ENCODE measurements at regions not wholly inside any gene's neighbourhood (a gene's known extent, or its start where the extent isn't known, plus 50 kb on each side); places are given as distances from the start of the nearest gene placed in this dataset.

DNA sequence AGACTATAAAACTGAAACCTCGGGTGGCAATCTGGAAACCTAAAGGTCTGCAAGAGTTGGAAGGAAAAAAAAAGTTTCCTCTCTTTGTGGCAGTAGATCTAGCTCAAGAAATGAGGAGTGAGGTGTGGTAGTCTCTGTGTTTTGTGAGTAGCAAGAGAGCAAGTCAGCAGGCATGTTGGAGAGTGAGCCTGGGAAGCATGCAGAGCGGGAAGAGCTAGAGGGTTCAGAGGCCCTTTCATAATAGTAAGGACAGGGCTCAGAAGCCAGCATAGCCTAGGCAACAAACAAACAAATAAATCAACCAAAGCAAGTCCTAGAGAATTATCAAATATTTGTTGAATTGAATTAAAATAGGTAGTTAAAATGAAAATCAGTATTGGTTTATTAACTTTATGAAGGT lies 189.7 kb upstream of the CBLB start:
- DNase-seq (ENCODE audit: low spot score) = no peak

DNA sequence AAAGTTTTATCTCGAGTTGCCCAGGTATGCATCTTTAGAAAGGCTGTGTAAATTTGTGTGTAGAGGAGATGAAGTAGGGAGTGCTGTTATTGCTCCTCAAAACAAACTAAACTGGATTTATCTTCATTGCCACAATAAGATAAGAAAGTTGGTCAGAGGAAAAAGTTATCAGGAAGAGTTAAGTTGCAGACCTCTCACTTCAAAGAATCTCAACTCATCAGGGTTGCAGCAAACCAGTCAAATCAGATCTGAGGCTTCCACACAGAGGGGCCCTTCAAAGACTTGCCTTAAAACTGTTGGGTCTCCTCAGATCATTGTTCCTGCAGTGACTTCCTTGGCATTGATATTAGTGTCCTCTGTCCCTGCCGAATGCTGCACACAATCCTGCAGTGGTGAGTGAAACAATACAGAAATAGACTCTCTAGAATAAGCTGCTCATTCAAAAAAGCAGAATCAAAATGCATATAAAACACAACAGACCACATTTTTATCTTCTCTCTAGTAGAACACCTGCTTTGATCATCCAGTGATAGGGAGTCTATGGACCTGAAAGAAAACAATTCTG lies 191.2 kb upstream of the CBLB start:
- Histone ChIP-seq H3K14ac (ENCODE audit: low read length) (no peak overlapping the region), H3K23ac (ENCODE audit: low read depth, low read length, poor library complexity) (no peak overlapping the region), H3K36me3 (replicated peaks in 1 of 2; ENCODE audit: control insufficient read depth in 2 of 2, insufficient read depth in 2 of 2, low read length in 2 of 2) (no peaks in the 10 kb centered on the region), H3K4me1 (ENCODE audit: control insufficient read depth in 2 of 2, insufficient read depth in 1 of 2, low read depth in 1 of 2, low read length in 2 of 2) (peaks cover 0 to 3% of the 10 kb centered on the region in 2 donors), H3K27me3 (ENCODE audit: control insufficient read depth in 3 of 3, insufficient read depth in 3 of 3, low read depth in 1 of 3, low read length in 3 of 3) (no peaks in the 10 kb centered on the region), H3K4me3 (ENCODE audit: low read length in 2 of 2) (no peak overlapping the region), H3K27ac (replicated peaks; ENCODE audit: low read length) (no peak overlapping the region), H3K79me1 (ENCODE audit: low read depth, low read length) (no peaks in the 10 kb centered on the region), H2BK15ac (ENCODE audit: low read length) (no peak overlapping the region), H3K9me3 (replicated peaks in 1 of 2; ENCODE audit: control insufficient read depth in 2 of 2, insufficient read depth in 1 of 2, low read depth in 1 of 2, low read length in 2 of 2) (peaks cover 0 to 7% of the 10 kb centered on the region in 2 donors), H2BK5ac (ENCODE audit: low read length) (no peak overlapping the region), H3K18ac (ENCODE audit: low read length) (no peak overlapping the region), H3K9ac (ENCODE audit: low read depth, low read length, poor library complexity) (no peak overlapping the region), H3K4ac (ENCODE audit: low read length) (no peak overlapping the region), H2AK5ac (ENCODE audit: low read depth, low read length) (no peak overlapping the region), H4K91ac (ENCODE audit: low read depth, low read length, poor library complexity) (no peak overlapping the region), H2BK120ac (ENCODE audit: low read depth, low read length) (no peak overlapping the region), H3K4me2 (ENCODE audit: insufficient read depth, low read length, poor library complexity, severe bottlenecking) (no peak overlapping the region), H2AFZ (ENCODE audit: low read length) (peak overlapping the region; percentile 32), H4K8ac (ENCODE audit: low read depth, low read length) (no peak overlapping the region), H2BK12ac (ENCODE audit: low read length) (no peak overlapping the region)
- WGBS, 2 donors (ENCODE audit: extremely low coverage in 2 of 2, insufficient read length in 2 of 2, insufficient replicate concordance in 1 of 2) = no CpG with 5 or more reads among the region's 2 CpGs
- no peak for DNase-seq (ENCODE audit: low spot score)

More for the DNA sequence above, 189.7 kb upstream of the CBLB start:
- Histone ChIP-seq H3K27me3 (ENCODE audit: control insufficient read depth in 3 of 3, insufficient read depth in 3 of 3, low read depth in 1 of 3, low read length in 3 of 3) (no peaks in the 10 kb centered on the region), H4K91ac (ENCODE audit: low read depth, low read length, poor library complexity) (no peak overlapping the region), H3K36me3 (replicated peaks in 1 of 2; ENCODE audit: control insufficient read depth in 2 of 2, insufficient read depth in 2 of 2, low read length in 2 of 2) (no peaks in the 10 kb centered on the region), H2BK15ac (ENCODE audit: low read length) (no peak overlapping the region), H3K4me2 (ENCODE audit: insufficient read depth, low read length, poor library complexity, severe bottlenecking) (no peak overlapping the region), H2BK5ac (ENCODE audit: low read length) (no peak overlapping the region), H3K14ac (ENCODE audit: low read length) (no peak overlapping the region), H3K27ac (replicated peaks; ENCODE audit: low read length) (no peak overlapping the region), H2AK5ac (ENCODE audit: low read depth, low read length) (no peak overlapping the region), H3K9me3 (replicated peaks in 1 of 2; ENCODE audit: control insufficient read depth in 2 of 2, insufficient read depth in 1 of 2, low read depth in 1 of 2, low read length in 2 of 2) (peaks cover 0 to 2% of the 10 kb centered on the region in 2 donors), H3K4me1 (ENCODE audit: control insufficient read depth in 2 of 2, insufficient read depth in 1 of 2, low read depth in 1 of 2, low read length in 2 of 2) (peaks cover 0 to 3% of the 10 kb centered on the region in 2 donors), H4K8ac (ENCODE audit: low read depth, low read length) (no peak overlapping the region), H3K4ac (ENCODE audit: low read length) (no peak overlapping the region), H3K9ac (ENCODE audit: low read depth, low read length, poor library complexity) (no peak overlapping the region), H3K4me3 (ENCODE audit: low read length in 2 of 2) (no peak overlapping the region), H3K23ac (ENCODE audit: low read depth, low read length, poor library complexity) (no peak overlapping the region), H3K18ac (ENCODE audit: low read length) (no peak overlapping the region), H3K79me1 (ENCODE audit: low read depth, low read length) (no peaks in the 10 kb centered on the region), H2AFZ (ENCODE audit: low read length) (peak overlapping the region; percentile 41), H2BK120ac (ENCODE audit: low read depth, low read length) (no peak overlapping the region), H2BK12ac (ENCODE audit: low read length) (no peak overlapping the region)
- no CpG with 5 or more reads among the region's 2 CpGs for WGBS, 2 donors (ENCODE audit: extremely low coverage in 2 of 2, insufficient read length in 2 of 2, insufficient replicate concordance in 1 of 2)

DNA sequence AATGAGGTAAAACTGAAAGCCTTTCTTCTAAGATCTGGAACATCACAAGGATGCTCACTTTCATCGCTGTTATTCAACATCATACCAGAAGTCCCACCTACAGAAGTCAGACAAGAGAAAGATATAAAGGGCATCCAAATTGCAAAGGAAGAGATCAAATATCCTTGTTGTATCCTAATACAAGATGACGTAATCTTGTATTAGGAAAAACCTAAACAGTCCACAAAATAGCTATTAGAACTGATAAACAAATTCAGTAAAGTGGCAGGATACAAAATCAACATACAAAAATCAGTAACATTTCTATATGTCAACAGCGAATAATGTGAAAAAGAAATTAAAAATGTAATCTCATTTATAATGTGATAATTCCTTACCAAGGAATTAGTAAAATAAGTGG lies 195.1 kb upstream of the CBLB start:
- WGBS, 2 donors (ENCODE audit: extremely low coverage in 2 of 2, insufficient read length in 2 of 2, insufficient replicate concordance in 1 of 2) = no CpG with 5 or more reads among the region's 3 CpGs

DNA sequence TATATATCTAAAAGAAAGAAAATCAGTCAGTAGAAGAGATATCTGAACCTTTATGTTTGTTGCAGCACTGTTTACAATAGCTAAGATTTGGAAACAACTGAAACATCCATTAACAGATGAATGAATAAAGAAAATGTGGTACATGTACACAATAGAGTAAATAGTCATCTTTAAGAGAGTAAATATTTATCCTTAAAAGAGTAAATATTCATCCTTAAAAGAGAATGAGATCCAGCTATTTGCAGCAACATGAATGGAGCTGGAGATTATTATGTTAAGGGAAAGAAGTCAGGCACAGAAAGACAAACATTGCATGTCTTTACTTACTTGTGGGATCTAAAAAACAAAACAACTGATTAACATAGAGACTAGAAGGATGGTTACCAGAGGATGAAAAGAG lies 197.0 kb upstream of the CBLB start:
- Histone ChIP-seq H3K79me1 (ENCODE audit: low read depth, low read length) (no peaks in the 10 kb centered on the region), H3K14ac (ENCODE audit: low read length) (no peak overlapping the region), H2BK12ac (ENCODE audit: low read length) (no peak overlapping the region), H3K9ac (ENCODE audit: low read depth, low read length, poor library complexity) (no peak overlapping the region), H3K18ac (ENCODE audit: low read length) (no peak overlapping the region), H2BK5ac (ENCODE audit: low read length) (no peak overlapping the region), H2AK5ac (ENCODE audit: low read depth, low read length) (no peak overlapping the region), H3K36me3 (replicated peaks in 1 of 2; ENCODE audit: control insufficient read depth in 2 of 2, insufficient read depth in 2 of 2, low read length in 2 of 2) (no peaks in the 10 kb centered on the region), H2AFZ (ENCODE audit: low read length) (no peak overlapping the region), H3K27me3 (ENCODE audit: control insufficient read depth in 3 of 3, insufficient read depth in 3 of 3, low read depth in 1 of 3, low read length in 3 of 3) (no peaks in the 10 kb centered on the region), H3K9me3 (replicated peaks in 1 of 2; ENCODE audit: control insufficient read depth in 2 of 2, insufficient read depth in 1 of 2, low read depth in 1 of 2, low read length in 2 of 2) (peaks cover 0 to 5% of the 10 kb centered on the region in 2 donors), H3K4me3 (ENCODE audit: low read length in 2 of 2) (no peak overlapping the region), H2BK15ac (ENCODE audit: low read length) (no peak overlapping the region), H3K4me2 (ENCODE audit: insufficient read depth, low read length, poor library complexity, severe bottlenecking) (no peak overlapping the region), H3K4me1 (ENCODE audit: control insufficient read depth in 2 of 2, insufficient read depth in 1 of 2, low read depth in 1 of 2, low read length in 2 of 2) (no peaks in the 10 kb centered on the region), H3K4ac (ENCODE audit: low read length) (no peak overlapping the region), H4K91ac (ENCODE audit: low read depth, low read length, poor library complexity) (no peak overlapping the region), H3K23ac (ENCODE audit: low read depth, low read length, poor library complexity) (no peak overlapping the region), H3K27ac (replicated peaks; ENCODE audit: low read length) (no peak overlapping the region), H2BK120ac (ENCODE audit: low read depth, low read length) (no peak overlapping the region), H4K8ac (ENCODE audit: low read depth, low read length) (no peak overlapping the region)
- DNase-seq (ENCODE audit: low spot score) = no peak

More for the DNA sequence above, 195.1 kb upstream of the CBLB start:
- Histone ChIP-seq H2BK120ac (ENCODE audit: low read depth, low read length) (no peak overlapping the region), H2BK12ac (ENCODE audit: low read length) (no peak overlapping the region), H3K18ac (ENCODE audit: low read length) (no peak overlapping the region), H3K4me2 (ENCODE audit: insufficient read depth, low read length, poor library complexity, severe bottlenecking) (no peak overlapping the region), H3K4ac (ENCODE audit: low read length) (no peak overlapping the region), H2BK15ac (ENCODE audit: low read length) (no peak overlapping the region), H3K27me3 (ENCODE audit: control insufficient read depth in 3 of 3, insufficient read depth in 3 of 3, low read depth in 1 of 3, low read length in 3 of 3) (no peaks in the 10 kb centered on the region), H3K27ac (replicated peaks; ENCODE audit: low read length) (no peak overlapping the region), H2AFZ (ENCODE audit: low read length) (no peak overlapping the region), H3K23ac (ENCODE audit: low read depth, low read length, poor library complexity) (no peak overlapping the region), H3K36me3 (replicated peaks in 1 of 2; ENCODE audit: control insufficient read depth in 2 of 2, insufficient read depth in 2 of 2, low read length in 2 of 2) (no peaks in the 10 kb centered on the region), H4K8ac (ENCODE audit: low read depth, low read length) (no peak overlapping the region), H4K91ac (ENCODE audit: low read depth, low read length, poor library complexity) (no peak overlapping the region), H3K9me3 (replicated peaks in 1 of 2; ENCODE audit: control insufficient read depth in 2 of 2, insufficient read depth in 1 of 2, low read depth in 1 of 2, low read length in 2 of 2) (peaks cover 0 to 5% of the 10 kb centered on the region in 2 donors), H3K79me1 (ENCODE audit: low read depth, low read length) (no peaks in the 10 kb centered on the region), H3K14ac (ENCODE audit: low read length) (no peak overlapping the region), H2AK5ac (ENCODE audit: low read depth, low read length) (no peak overlapping the region), H3K4me1 (ENCODE audit: control insufficient read depth in 2 of 2, insufficient read depth in 1 of 2, low read depth in 1 of 2, low read length in 2 of 2) (peaks cover 0 to 3% of the 10 kb centered on the region in 2 donors), H3K9ac (ENCODE audit: low read depth, low read length, poor library complexity) (no peak overlapping the region), H2BK5ac (ENCODE audit: low read length) (no peak overlapping the region), H3K4me3 (ENCODE audit: low read length in 2 of 2) (no peak overlapping the region)
- DNase-seq (ENCODE audit: low spot score) = no peak

Measured in neuronal stem cell (in vitro differentiated cells).